ENCODE measurements at regions not wholly inside any gene's neighbourhood (a gene's known extent, or its start where the extent isn't known, plus 50 kb on each side); places are given as distances from the start of the nearest gene placed in this dataset.

DNA sequence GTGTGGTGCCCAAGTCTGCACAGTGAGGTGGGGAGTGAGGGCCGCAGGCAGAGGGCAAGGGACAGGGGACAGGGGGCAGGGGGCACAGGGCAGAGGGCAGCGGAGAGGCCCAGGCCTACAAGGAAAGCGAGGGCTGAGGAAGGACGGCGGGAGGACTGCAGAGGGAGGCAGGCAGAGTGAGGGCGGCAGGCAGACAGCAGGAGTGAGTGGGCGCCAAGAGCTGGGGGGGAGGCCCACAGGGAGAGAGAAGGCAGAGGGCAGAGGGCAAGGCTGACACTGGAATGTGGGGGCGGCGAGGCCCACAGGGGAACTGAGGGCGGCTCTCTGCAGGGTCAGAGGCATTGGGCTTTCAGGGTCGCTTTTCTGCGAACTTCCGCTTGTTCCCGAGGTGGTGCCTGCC, 267.8 kb upstream of the NDN start:
- TF ChIP-seq, protein P1, sequence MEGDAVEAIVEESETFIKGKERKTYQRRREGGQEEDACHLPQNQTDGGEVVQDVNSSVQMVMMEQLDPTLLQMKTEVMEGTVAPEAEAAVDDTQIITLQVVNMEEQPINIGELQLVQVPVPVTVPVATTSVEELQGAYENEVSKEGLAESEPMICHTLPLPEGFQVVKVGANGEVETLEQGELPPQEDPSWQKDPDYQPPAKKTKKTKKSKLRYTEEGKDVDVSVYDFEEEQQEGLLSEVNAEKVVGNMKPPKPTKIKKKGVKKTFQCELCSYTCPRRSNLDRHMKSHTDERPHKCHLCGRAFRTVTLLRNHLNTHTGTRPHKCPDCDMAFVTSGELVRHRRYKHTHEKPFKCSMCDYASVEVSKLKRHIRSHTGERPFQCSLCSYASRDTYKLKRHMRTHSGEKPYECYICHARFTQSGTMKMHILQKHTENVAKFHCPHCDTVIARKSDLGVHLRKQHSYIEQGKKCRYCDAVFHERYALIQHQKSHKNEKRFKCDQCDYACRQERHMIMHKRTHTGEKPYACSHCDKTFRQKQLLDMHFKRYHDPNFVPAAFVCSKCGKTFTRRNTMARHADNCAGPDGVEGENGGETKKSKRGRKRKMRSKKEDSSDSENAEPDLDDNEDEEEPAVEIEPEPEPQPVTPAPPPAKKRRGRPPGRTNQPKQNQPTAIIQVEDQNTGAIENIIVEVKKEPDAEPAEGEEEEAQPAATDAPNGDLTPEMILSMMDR (IDR thresholded peaks at IDR 0.05) = no peak
- TF ChIP-seq, protein P2, sequence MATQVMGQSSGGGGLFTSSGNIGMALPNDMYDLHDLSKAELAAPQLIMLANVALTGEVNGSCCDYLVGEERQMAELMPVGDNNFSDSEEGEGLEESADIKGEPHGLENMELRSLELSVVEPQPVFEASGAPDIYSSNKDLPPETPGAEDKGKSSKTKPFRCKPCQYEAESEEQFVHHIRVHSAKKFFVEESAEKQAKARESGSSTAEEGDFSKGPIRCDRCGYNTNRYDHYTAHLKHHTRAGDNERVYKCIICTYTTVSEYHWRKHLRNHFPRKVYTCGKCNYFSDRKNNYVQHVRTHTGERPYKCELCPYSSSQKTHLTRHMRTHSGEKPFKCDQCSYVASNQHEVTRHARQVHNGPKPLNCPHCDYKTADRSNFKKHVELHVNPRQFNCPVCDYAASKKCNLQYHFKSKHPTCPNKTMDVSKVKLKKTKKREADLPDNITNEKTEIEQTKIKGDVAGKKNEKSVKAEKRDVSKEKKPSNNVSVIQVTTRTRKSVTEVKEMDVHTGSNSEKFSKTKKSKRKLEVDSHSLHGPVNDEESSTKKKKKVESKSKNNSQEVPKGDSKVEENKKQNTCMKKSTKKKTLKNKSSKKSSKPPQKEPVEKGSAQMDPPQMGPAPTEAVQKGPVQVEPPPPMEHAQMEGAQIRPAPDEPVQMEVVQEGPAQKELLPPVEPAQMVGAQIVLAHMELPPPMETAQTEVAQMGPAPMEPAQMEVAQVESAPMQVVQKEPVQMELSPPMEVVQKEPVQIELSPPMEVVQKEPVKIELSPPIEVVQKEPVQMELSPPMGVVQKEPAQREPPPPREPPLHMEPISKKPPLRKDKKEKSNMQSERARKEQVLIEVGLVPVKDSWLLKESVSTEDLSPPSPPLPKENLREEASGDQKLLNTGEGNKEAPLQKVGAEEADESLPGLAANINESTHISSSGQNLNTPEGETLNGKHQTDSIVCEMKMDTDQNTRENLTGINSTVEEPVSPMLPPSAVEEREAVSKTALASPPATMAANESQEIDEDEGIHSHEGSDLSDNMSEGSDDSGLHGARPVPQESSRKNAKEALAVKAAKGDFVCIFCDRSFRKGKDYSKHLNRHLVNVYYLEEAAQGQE (IDR thresholded peaks at IDR 0.05; ENCODE audit: insufficient read depth in 1 of 2, low read depth in 2 of 2, low read length in 1 of 2) = no peak
- no peak for TF ChIP-seq POLR2AphosphoS5 (IDR thresholded peaks at IDR 0.05; ENCODE audit: low read depth, low read length)
